ENCODE measurements at regions not wholly inside any gene's neighbourhood (a gene's known extent, or its start where the extent isn't known, plus 50 kb on each side); places are given as distances from the start of the nearest gene placed in this dataset.

DNA sequence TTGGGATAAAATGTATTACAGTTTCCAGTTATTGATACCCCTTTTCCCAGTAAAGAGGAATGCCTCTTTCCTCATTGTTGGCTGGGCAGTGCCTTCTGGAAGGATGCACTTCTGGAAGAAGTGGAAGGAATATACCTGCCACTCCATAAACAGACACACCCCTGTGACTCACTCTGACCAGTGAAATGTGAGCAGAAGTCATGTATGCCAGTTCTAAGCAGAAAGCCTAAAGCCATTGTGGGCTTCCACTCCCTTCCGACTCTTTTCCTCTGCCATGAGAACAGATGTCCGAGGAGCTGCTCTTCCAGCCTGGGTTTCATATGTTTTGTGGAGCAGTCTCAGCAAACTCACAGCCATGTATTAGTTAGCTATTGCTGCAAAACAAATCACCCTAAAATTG lies 166.1 kb upstream of the SERP2 start:
- ATAC-seq (no peak), DNase-seq (no peak)
- H3K4me3 ChIP-seq = no peak overlapping the region
- no peaks in the 10 kb centered on the region for H3K36me3 ChIP-seq
- peaks cover 4% of the 10 kb centered on the region for H3K4me1 ChIP-seq
- no peaks in the 10 kb centered on the region for H3K27me3 ChIP-seq
- TF ChIP-seq CTCF (IDR thresholded peaks at IDR 0.05) = no peak
- H3K27ac ChIP-seq = no peak overlapping the region
- intact Hi-C loops (cut with DNase I) = no loop called here
- H3K9me3 ChIP-seq = no peaks in the 10 kb centered on the region

DNA sequence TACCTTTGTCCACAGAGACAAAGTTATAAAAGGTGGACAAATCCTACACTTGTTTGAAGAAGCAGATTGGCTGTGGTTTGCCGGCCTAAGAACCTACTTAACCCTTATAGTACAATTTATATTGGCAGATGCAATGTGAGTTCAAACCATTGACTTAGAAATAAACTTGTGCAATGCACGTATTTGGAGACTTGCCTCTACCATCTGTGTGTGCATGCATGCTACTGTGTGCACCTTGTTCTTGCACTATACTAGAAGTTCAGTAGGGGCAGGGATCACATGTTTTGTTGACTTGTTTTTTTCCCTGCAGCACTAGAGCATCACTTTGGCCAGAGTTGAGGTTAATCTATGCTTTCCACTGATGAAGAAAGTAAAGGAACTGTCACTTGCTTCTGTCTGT lies 163.1 kb upstream of the SERP2 start:
- ATAC-seq (no peak), DNase-seq (no peak)
- no peak for TF ChIP-seq CTCF (IDR thresholded peaks at IDR 0.05)
- H3K9me3 ChIP-seq = no peaks in the 10 kb centered on the region
- no peak overlapping the region for H3K4me3 ChIP-seq
- no peaks in the 10 kb centered on the region for H3K36me3 ChIP-seq
- no peak overlapping the region for H3K27ac ChIP-seq
- H3K4me1 ChIP-seq = peaks cover 12% of the 10 kb centered on the region
- intact Hi-C loops (cut with DNase I) = no loop called here
- H3K27me3 ChIP-seq = no peaks in the 10 kb centered on the region

GRCh38 chr13:44211286-44211685 lies 162.3 kb upstream of the SERP2 start:
- Histone ChIP-seq H3K9me3 (no peaks in the 10 kb centered on the region), H3K4me1 (peaks cover 12% of the 10 kb centered on the region), H3K4me3 (no peak overlapping the region), H3K27me3 (no peaks in the 10 kb centered on the region), H3K27ac (no peak overlapping the region), H3K36me3 (no peaks in the 10 kb centered on the region)
- intact Hi-C loops (cut with DNase I) = no loop called here
- no peak for TF ChIP-seq CTCF (IDR thresholded peaks at IDR 0.05)
- no peak for DNase-seq
- ATAC-seq = no peak

DNA sequence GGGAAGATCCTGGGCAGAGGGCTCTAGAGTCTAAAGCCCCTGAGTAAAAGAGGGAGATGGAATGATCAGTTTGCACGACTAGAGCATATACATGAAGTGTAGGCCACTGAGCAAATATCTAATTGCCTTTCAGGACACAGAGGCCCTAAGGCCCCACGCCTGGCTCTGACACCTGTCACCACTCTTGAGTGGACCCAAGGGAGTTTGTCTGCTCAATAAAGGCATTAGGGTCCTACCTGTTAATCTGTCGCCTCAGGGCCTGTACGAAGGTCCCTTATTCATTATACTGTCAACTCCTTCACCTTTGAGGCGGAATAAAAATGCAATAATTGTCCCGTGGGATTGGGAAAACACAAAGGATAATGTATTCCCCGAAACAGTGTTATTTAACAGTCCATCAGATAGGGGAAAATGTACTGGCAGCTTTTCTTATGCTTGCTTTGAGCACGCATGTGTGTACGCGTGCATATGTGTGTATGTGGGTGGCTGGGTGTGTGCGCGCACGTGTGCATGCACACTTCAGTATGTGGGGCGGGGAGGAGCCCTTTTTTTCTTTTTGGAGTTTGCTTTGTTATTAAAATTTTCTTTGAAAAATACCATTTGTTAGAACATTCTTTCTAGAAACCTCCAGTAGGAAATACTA lies 161.8 kb upstream of the SERP2 start:
- intact Hi-C loops (cut with DNase I) = no loop called here
- Histone ChIP-seq H3K36me3 (no peaks in the 10 kb centered on the region), H3K4me3 (no peak overlapping the region), H3K9me3 (no peaks in the 10 kb centered on the region), H3K4me1 (peaks cover 13% of the 10 kb centered on the region), H3K27me3 (no peaks in the 10 kb centered on the region), H3K27ac (no peak overlapping the region)
- no peak for TF ChIP-seq CTCF (IDR thresholded peaks at IDR 0.05)
- ATAC-seq (no peak), DNase-seq (no peak)

DNA sequence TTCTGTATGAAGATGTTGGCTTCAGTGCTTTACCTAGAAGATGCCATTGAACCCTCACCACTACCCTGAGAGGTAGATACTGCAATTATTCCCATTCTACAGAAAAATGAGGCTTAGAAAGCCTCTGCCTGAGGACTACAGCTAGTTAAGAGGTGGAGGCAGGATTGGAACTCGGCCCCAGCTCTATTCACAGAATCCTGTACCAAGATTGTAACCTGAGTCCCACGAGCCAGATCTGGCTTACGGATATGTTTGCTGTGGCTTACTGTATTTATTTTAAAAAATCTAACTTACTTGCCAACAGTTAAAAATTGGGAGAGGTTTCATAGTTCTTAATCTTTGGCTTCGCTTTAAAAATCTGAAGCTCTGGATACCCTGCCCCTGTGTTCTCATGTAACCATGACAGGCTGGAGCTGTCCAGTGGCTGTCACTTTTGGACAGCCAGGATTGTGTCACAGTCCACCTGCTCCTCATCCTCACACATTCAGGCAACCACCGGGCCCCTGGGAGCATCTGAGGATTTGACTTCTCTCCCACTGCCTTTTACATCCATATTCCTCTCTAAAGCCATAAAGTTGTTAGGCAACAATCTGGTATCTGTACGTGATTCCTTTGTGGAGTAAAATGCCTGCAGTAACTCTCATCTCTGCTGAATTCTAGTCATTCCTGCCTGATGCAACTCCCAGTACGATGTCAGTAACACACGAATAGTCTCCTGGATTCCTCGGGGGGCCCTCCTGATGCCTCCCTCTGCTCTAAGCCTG lies 160.8 kb upstream of the SERP2 start:
- Histone ChIP-seq H3K27ac (peak overlapping the region; percentile 30), H3K4me3 (no peak overlapping the region), H3K27me3 (no peaks in the 10 kb centered on the region), H3K36me3 (no peaks in the 10 kb centered on the region), H3K9me3 (no peaks in the 10 kb centered on the region), H3K4me1 (peaks cover 23% of the 10 kb centered on the region)
- intact Hi-C loops (cut with DNase I) = no loop called here
- ATAC-seq (peak; percentile 62), DNase-seq (no peak)
- no peak for TF ChIP-seq CTCF (IDR thresholded peaks at IDR 0.05)

All from upper lobe of right lung (tissue), 1 donor.